PC-3 (cell line): ENCODE measurements at regions not wholly inside any gene's neighbourhood (a gene's known extent, or its start where the extent isn't known, plus 50 kb on each side); places are given as distances from the start of the nearest gene placed in this dataset.

ENCODE experiments used
- ATAC-seq: fragments of 200-7000 bp; cut with Tn5 transposase; 2 replicates; pipeline ENCODE4 v1.9.1; 2020; ENCODE audit warnings: mild to moderate bottlenecking, moderate library complexity
- BruUV-seq: library from RNA; stranded (reverse); fragments of 400-500 nt; replicated peaks from 2 replicates; lab custom pipeline; 2021; lab: Mats Ljungman, UMichigan
- CTCF ChIA-PET: fragments of 300-600 bp; sonication (Branson Sonifier 250); formaldehyde crosslinking; loops from one replicate; lab custom pipeline; 2022; ENCODE audit warnings: antibody characterized with exemption; lab: Charles Lee
- POLR2A ChIA-PET: fragments of 300-600 bp; sonication (Branson Sonifier 250); formaldehyde crosslinking; loops from one replicate; lab custom pipeline; 2022; ENCODE audit warnings: antibody characterized with exemption; ENCODE audit not compliant: unreplicated experiment; lab: Charles Lee
- DNase-seq: peaks from one replicate; pipeline ENCODE4 v3.0.0-alpha.2; 2015
- H2AFZ ChIP-seq: fragments of 300-600 bp; sonication (generic); 2 replicates; pipeline ENCODE4 v1.6.0; 2016; ENCODE audit warnings: antibody characterized with exemption, low read length
- H3F3A ChIP-seq: fragments of 300-600 bp; sonication (generic); one replicate; pipeline ENCODE4 v1.6.0; 2017; ENCODE audit warnings: antibody characterized with exemption, low read length, control low read depth, mild to moderate bottlenecking; ENCODE audit not compliant: unreplicated experiment
- H3K27ac ChIP-seq: fragments of 300-600 bp; sonication (generic); 2 replicates; pipeline ENCODE4 v1.5.1; 2016; ENCODE audit warnings: mild to moderate bottlenecking, low read length
- H3K27me3 ChIP-seq: fragments of 300-600 bp; sonication (generic); 2 replicates; pipeline ENCODE4 v1.6.1; 2016; ENCODE audit warnings: low read length, mixed read lengths
- H3K36me3 ChIP-seq: fragments of 300-600 bp; sonication (generic); 2 replicates; pipeline ENCODE4 v1.6.1; 2016; ENCODE audit warnings: low read depth, mixed run types, low read length, mixed read lengths
- H3K4me1 ChIP-seq: fragments of 300-600 bp; sonication (generic); 2 replicates; pipeline ENCODE4 v1.5.1; 2016; ENCODE audit warnings: low read length; ENCODE audit not compliant: insufficient read depth
- H3K4me2 ChIP-seq: fragments of 300-600 bp; sonication (generic); 2 replicates; pipeline ENCODE4 v1.6.0; 2016; ENCODE audit warnings: low read length
- H3K4me3 ChIP-seq: fragments of 300-600 bp; sonication (generic); 2 replicates; pipeline ENCODE4 v1.5.1; 2016; ENCODE audit warnings: mild to moderate bottlenecking, low read length, mixed read lengths
- H3K79me2 ChIP-seq: fragments of 300-600 bp; sonication (generic); 2 replicates; pipeline ENCODE4 v1.6.1; 2017; ENCODE audit warnings: low read length, mixed read lengths
- H3K9ac ChIP-seq: fragments of 300-600 bp; sonication (generic); 2 replicates; pipeline ENCODE4 v1.6.0; 2016; ENCODE audit warnings: mild to moderate bottlenecking, low read length
- H3K9me2 ChIP-seq: fragments of 300-600 bp; sonication (generic); replicated peaks from 2 replicates; pipeline ENCODE4 v1.6.1; 2016; ENCODE audit warnings: mixed run types, low read length, mixed read lengths
- H3K9me3 ChIP-seq: fragments of 300-600 bp; sonication (generic); 2 replicates; pipeline ENCODE4 v1.6.1; 2016; ENCODE audit warnings: low read length, mixed read lengths
- H4K20me1 ChIP-seq: fragments of 300-600 bp; sonication (generic); 2 replicates; pipeline ENCODE4 v1.6.1; 2016; ENCODE audit warnings: low read length, mixed read lengths
- EZH2 ChIP-seq: fragments of 300-600 bp; sonication (generic); IDR thresholded peaks from one replicate; pipeline ENCODE4 v1.6.1; 2017; ENCODE audit warnings: antibody characterized with exemption, mild to moderate bottlenecking, low read length; ENCODE audit not compliant: unreplicated experiment
- EZH2phosphoT487 ChIP-seq: fragments of 300-600 bp; sonication (generic); IDR thresholded peaks from 2 replicates; pipeline ENCODE4 v1.6.1; 2018; ENCODE audit warnings: mild to moderate bottlenecking, antibody characterized with exemption, low read length, borderline replicate concordance
- intact Hi-C: fragments of 100-400 bp; cut with micrococcal nuclease; formaldehyde crosslinking; loops from 2 replicates; pipeline ENCODE4 v1.9.0; 2023
- TF ChIP-seq, protein P1 (sequence below): fragments of 300-600 bp; sonication (generic); conservative IDR thresholded peaks from 2 replicates; pipeline ENCODE4 v1.5.1; 2017; ENCODE audit warnings: antibody characterized with exemption, low read depth, mild to moderate bottlenecking, low read length

DNA sequence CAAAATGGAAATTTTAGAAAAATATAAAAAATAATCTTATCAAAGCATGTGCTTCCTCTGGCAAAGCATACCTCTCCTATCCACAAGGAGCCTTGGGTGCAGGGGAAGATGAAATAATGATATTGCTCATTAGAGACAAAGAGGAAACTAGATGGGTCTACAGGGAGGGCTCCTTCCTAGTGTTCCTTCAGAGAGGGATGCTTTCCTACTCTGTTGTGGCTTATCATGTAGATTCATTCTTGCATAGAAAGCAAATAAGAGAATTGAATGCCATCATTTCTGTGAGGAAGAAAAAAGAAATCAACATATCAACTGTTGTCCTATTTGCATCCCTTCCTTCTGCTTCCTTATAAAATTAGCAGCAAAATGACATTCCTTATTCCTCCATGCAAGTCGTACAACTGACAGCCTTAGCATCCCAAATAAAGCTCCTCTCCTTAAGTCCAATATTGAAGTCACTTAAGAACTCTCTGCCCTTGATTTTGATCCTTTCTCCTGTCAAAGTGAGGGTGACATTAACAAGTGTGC lies 543.9 kb upstream of the PLXNA2 start:
- Histone ChIP-seq H2AFZ (no peak overlapping the region), H3K9me2 (no peaks in the 10 kb centered on the region), H3K4me2 (no peak overlapping the region), H4K20me1 (no peaks in the 10 kb centered on the region), H3K4me1 (no peaks in the 10 kb centered on the region), H3K36me3 (no peaks in the 10 kb centered on the region), H3K27me3 (no peaks in the 10 kb centered on the region), H3K27ac (no peak overlapping the region), H3K4me3 (no peak overlapping the region), H3K9me3 (no peaks in the 10 kb centered on the region), H3K79me2 (no peaks in the 10 kb centered on the region), H3K9ac (no peak overlapping the region), H3F3A (no peaks in the 10 kb centered on the region)
- no peak for TF ChIP-seq EZH2
- TF ChIP-seq EZH2phosphoT487, result no peak
- TF ChIP-seq, protein P1, sequence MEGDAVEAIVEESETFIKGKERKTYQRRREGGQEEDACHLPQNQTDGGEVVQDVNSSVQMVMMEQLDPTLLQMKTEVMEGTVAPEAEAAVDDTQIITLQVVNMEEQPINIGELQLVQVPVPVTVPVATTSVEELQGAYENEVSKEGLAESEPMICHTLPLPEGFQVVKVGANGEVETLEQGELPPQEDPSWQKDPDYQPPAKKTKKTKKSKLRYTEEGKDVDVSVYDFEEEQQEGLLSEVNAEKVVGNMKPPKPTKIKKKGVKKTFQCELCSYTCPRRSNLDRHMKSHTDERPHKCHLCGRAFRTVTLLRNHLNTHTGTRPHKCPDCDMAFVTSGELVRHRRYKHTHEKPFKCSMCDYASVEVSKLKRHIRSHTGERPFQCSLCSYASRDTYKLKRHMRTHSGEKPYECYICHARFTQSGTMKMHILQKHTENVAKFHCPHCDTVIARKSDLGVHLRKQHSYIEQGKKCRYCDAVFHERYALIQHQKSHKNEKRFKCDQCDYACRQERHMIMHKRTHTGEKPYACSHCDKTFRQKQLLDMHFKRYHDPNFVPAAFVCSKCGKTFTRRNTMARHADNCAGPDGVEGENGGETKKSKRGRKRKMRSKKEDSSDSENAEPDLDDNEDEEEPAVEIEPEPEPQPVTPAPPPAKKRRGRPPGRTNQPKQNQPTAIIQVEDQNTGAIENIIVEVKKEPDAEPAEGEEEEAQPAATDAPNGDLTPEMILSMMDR, result no peak
- ChIA-PET POLR2A (interaction anchor here (0.6 kb wide), 1 partner anchor 59 kb away, joined by 5 read pairs; no protein-coding TSS in a partner anchor), CTCF (no interaction called here)
- ATAC-seq, result no peak
- intact Hi-C loops, result loop anchor here (10.0 kb wide), 1 partner anchor 197 kb away; no protein-coding TSS in a partner anchor
- no peak for DNase-seq
- BruUV-seq, result no TSS peak

DNA sequence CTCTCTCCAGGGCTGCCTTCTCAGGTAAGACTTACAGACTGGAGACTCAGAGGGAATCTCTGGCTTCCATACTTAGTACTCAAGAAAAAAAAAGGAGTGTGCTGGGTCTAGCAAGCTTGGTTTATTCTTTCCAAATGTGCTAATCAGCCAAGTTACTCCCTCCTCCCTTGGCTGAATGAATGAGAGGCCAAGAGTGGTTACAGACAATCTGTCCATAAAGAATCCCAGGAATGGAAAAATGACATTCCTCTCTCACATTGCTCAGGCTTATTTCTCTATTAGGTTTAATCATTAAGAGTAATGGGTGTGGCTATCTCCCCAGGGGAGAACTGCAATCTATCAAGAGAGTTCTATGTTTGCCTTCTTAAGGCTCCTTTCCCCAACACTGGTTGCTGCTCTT lies 547.3 kb upstream of the PLXNA2 start:
- no peak overlapping the region for H3K4me3 ChIP-seq
- intact Hi-C loops, result no loop called here
- no peaks in the 10 kb centered on the region for H3K9me3 ChIP-seq
- ChIA-PET POLR2A (no interaction called here), CTCF (no interaction called here)
- H3K79me2 ChIP-seq, result no peaks in the 10 kb centered on the region
- DNase-seq, result peak; percentile 24
- H2AFZ ChIP-seq, result no peak overlapping the region; the same call in 1 of the 2 replicates
- no peak for ATAC-seq
- H3K4me2 ChIP-seq, result no peak overlapping the region
- no peak overlapping the region for H3K27ac ChIP-seq
- BruUV-seq, result no TSS peak
- H3K9me2 ChIP-seq, result no peaks in the 10 kb centered on the region
- H3K4me1 ChIP-seq, result no peaks in the 10 kb centered on the region
- H3K36me3 ChIP-seq, result no peaks in the 10 kb centered on the region
- no peaks in the 10 kb centered on the region for H4K20me1 ChIP-seq
- no peaks in the 10 kb centered on the region for H3K27me3 ChIP-seq
- no peak overlapping the region for H3K9ac ChIP-seq
- TF ChIP-seq EZH2phosphoT487 (no peak), EZH2 (no peak)
- TF ChIP-seq, protein P1, result no peak
- H3F3A ChIP-seq, result no peaks in the 10 kb centered on the region

DNA sequence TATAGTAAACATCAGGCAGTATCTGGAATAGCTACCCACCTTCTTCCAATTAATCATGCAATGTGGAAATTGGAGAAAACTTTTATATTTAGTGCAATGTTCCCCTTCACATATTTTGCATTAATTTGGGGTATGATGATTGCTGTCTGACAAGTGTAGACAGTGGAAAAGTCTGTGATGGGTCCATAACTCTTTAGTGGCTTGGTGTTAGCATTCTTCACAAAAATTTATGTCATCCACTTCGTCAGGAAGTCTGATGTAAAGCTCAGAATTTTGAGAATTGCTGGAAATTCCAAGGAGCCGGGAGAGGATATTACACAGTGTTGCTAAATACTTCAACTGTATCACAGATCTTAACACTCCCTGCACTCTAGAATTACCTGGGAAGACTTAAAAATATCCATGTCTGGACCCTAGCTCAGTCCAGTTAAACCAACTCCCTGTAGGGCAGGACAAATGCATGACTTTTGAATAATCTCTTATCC lies 549.7 kb upstream of the PLXNA2 start:
- DNase-seq, result no peak
- H3K27ac ChIP-seq, result no peak overlapping the region

More for the DNA sequence above, 549.7 kb upstream of the PLXNA2 start:
- Histone ChIP-seq H3K9me2 (no peaks in the 10 kb centered on the region), H3K27me3 (no peaks in the 10 kb centered on the region), H3K4me2 (no peak overlapping the region), H3K79me2 (no peaks in the 10 kb centered on the region), H3K36me3 (no peaks in the 10 kb centered on the region), H3K4me1 (peaks cover 4% of the 10 kb centered on the region), H3K9ac (no peak overlapping the region), H3K4me3 (no peak overlapping the region), H4K20me1 (no peaks in the 10 kb centered on the region), H2AFZ (no peak overlapping the region), H3F3A (no peaks in the 10 kb centered on the region), H3K9me3 (no peaks in the 10 kb centered on the region)
- no TSS peak for BruUV-seq
- intact Hi-C loops, result no loop called here
- no peak for ATAC-seq
- ChIA-PET POLR2A (no interaction called here), CTCF (no interaction called here)
- TF ChIP-seq EZH2phosphoT487 (no peak), EZH2 (no peak)
- TF ChIP-seq, protein P1, result no peak
